ENCODE measurements at regions not wholly inside any gene's neighbourhood (a gene's known extent, or its start where the extent isn't known, plus 50 kb on each side); places are given as distances from the start of the nearest gene placed in this dataset.

GRCh38 chr12:29081101-29081500 is 68.0 kb upstream of the FAR2 start:
- no peak for TF ChIP-seq CTCF (IDR thresholded peaks at IDR 0.05; ENCODE audit: borderline replicate concordance, extremely low read depth, low read length, poor library complexity, severe bottlenecking)
- TF ChIP-seq EZH2 (IDR thresholded peaks at IDR 0.05; ENCODE audit: borderline replicate concordance, low read depth, low read length, severe bottlenecking): no peak
